ENCODE measurements at regions not wholly inside any gene's neighbourhood (a gene's known extent, or its start where the extent isn't known, plus 50 kb on each side); places are given as distances from the start of the nearest gene placed in this dataset.
A peak's percentile ranks its signal among the peaks of the same experiment; 100 is the strongest.

DNA sequence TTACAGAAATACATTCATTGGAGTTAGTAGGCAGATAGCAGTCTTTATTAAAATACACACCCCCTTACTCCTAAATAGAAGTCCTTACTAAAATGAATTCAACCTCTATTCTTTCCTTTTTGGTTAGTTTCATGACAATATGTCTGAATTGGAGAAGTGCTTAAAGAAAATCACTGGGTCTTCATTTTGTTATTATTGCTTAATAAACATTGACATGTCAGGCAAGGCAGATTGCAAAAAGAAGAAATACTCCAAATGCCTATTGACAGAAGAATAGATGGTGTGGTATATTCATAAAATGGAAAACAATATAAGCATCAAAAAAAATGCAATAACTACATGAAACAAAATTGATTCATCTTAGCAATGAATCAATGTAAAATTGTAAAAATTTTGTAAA is 135.5 kb downstream of the TMEM26 start:
- DNase-seq: no peak

DNA sequence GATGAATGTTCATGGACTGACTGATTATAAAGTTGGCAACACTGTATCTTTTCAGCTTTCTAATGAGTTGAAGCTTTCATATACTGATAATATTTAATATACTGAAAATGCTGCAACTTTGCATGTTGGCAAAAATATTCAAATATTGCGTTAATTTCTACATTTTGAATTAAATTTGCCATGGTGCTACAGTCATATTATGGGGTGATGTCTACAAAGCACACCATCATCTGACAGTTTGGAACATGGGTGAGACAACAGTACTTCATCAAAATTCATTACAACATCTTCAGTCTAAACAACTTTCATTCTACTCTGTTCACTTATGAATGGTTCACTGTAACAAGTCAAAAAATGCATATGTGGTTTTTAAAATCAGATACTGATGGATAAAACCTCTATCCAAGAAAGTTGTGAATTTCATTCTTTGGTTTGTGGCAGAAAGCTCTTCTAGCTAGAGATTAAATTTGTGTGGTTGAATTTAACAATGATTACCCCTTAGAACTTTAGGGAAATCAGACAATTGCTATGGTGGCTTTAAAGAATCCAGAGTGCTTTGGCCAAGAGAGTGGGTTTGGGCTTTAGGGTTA is 136.4 kb downstream of the TMEM26 start:
- no peak for DNase-seq

DNA sequence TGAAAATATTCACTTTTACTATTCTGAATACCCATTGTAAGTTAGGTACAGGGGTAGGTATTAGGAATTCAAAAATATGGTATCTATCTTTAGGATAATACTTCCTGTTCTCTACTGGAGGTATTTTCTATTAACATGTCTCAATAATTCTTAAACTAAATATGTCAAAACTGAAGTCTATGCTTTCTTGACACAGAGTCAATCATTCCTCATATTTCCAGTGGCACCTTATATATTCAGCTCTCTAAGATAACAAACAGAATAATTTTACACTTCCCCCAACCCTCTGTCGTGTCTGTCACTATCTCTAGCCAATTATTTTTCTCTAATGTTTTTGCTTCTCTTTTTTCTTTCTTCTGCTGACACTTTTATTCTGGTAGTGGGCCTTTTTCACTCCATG is 138.9 kb downstream of the TMEM26 start:
- DNase-seq: no peak

DNA sequence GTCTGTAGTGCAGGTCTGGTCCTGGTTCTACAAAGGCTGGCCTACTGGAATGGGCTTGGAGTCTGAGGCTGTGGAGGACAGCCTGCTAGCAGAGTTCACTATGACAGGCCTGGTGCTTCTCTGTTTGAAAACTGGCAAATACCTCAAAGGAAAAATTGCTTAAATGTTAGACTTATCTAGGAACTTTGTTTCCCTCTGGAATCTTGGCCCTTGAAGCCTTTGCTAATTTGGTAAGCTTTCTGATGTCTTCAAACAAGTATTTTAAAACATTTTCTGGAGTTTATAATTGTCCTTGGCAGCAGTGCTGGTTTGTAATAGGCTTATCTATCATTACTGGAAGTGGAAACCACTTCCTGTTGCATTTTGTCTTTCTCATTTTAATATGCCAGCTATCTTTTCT is 139.7 kb downstream of the TMEM26 start:
- no peak for DNase-seq

DNA sequence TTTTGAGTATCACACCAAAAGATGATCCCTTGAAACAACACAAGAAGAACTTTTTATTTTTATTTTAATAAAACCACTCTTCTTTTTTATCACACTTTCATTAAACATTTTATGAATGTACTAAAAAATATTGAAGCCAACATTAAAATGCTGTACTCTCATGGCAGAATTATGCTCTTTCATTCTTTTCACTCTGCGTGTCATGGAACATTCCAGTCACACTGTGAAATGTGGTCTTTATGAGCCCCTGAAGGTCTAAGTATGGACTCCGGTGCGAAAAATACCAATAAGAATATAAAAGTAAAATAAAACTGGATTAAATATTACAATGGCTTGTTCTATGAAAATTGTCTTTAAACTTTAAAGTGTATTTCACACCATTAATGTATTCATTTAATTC is 148.4 kb downstream of the TMEM26 start:
- DNase-seq: no peak

DNA sequence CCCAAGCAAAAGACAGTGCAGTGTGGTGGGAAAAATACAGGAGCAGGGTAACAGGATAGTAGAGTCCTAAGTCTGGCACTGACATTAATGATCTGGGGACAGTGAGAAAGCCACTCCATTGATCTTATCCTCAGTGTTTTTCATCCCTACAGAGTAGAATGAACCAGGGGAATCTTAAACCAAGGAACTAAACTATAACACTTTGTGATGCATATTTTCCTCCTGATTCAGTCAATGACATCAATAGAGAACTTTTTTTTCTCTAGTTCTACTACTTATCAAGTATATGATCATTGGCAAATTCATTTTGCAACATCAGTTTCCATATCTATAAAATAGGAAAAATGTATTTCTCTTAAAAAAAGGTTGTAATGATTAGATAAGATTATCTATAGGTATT is 151.1 kb downstream of the TMEM26 start:
- DNase-seq: no peak

DNA sequence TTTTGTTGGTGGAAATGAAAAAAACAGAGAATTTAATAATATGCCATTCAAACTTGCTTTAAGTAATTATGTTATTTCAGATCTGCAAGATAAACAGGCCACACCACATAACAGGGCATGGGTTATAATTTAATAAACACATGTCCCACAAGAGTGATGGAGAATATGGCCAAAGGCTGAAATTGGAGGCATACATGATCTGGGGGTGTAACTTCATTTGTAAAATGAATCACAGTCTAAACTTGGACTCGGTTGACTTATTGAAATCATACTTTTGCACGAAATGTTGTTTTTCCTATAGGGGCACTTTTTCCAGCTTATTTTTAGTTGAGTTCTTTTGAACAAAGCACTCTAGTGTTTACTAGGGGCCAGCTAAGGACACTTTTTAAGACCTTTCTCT is 151.6 kb downstream of the TMEM26 start:
- no peak for DNase-seq

DNA sequence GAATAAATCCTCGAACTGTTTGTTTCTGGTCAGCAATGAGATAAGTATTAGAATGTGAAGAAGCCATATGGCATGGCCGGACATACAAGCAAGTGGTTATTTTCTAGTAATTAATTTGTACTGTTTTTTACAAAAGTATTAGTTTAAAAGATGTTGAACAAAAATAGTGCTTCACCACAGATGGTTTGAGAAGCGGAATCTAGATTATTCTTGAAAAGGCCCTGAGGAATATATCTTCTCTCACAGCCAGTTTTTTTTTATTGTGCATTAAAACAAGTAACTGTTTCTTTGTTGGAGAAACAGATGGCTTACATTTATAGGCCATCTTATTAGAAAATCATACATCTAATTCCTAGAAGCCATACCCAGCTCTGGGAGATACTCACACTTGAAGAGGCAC is 153.3 kb downstream of the TMEM26 start:
- DNase-seq: no peak

DNA sequence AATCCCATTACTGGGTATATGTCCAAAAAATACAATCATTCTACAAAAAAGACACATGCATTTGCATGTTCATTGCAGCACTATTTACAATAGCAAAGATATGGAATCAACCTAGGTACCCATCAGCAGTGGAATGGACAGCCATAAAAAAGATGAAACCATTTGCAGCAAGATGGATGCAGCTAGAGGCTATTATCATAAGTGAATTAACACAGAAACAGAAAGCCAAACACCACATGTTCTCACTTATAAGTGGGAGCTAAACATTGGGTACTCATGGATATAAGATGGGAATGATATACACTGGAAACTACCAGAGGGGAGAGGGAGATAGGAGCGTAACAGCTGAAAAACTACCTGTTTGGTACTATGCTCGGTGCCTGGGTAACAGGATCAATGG is 154.0 kb downstream of the TMEM26 start:
- DNase-seq: no peak

DNA sequence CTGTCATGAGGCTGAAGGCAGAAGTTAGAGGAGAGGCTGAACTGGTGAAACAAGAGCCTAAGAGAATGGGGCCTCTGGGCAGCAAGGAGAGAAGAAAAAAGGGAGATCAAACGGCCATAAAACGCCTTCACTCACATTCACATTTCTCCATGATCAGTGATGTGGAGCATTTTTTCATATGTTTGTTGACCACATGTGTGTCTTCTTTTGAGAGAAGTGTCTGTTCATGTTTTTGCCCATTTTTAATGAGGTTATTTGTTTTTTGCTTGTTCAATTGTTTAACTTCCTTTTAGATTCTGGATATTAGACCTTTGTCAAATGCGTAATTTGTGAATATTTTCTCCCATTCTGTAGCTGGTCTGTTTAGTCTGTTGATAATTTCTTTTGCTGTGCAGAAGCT is 155.0 kb downstream of the TMEM26 start:
- no peak for DNase-seq

DNA sequence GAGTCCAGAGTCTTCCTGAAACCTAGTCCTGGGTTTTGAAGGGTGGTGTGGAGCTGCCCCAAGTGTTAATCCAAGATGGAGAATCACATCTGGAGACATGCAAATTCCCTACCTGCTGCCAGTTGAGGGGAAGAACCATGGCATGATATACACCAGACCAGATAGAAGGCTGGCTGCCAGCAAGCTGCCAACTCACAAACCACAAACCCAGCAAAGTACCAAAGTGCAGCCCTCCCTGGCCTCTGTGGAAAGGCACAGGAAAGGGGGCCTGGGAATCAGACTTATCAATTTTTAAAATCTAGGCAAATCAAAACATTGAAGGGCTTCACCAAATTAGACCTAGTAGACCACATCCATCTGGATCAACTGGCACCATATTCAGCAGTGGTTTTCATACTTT is 157.0 kb downstream of the TMEM26 start:
- no peak for DNase-seq

DNA sequence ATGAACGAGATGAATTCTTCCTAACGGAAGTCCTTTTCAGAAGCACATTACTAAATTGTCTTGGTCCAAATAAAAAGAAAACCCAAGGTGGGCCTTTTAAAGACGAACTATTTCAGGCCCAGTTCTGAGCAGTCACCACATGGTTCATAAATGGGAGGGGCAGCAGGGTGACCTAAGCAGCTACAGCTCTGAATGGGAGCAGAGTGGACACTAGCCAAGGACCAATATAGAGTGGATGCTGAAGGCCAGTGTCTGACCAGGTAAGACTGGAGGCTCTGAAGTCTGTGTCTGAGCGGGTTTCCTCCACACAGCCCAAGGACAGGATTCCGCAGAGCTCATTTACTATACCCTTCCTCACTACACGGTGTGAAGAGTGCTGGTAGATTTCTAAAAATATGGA is 159.1 kb downstream of the TMEM26 start:
- DNase-seq: no peak

DNA sequence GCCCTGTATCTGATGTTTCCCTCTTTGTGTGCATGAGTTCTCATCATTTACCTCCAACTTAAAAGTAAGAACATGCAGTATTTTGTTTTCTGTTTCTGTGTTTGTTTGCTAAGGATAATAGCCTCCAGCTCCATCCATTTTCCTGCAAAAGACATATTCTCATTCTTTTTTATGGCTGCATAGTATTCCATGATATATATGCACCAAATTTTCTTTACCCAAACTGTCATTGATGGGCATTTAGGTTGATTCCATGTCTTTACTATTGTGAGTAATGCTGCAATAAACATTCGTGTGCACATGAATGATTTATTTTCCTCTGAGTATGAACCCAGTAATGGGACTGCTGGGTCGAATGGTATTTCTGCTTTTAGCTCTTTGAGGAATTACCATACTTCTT is 163.4 kb downstream of the TMEM26 start:
- DNase-seq: no peak

DNA sequence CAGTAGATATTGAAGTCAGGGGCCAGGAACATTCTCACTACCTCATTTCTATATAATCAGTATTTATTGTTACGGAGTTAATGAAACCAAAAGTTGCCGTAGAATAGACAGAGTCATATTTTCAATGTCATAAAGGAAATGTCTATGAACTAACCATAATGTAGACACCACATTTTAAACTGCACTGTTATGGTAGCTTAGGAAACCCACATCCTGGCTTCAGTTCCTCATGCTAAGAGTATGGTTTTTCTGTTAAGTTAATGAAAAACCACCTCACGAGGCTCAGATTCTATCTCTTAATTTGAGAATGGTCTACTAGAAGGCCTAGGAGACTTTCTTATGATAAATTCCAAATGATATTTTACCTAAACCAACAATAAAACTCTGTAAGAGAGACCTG is 166.5 kb downstream of the TMEM26 start:
- no peak for DNase-seq

DNA sequence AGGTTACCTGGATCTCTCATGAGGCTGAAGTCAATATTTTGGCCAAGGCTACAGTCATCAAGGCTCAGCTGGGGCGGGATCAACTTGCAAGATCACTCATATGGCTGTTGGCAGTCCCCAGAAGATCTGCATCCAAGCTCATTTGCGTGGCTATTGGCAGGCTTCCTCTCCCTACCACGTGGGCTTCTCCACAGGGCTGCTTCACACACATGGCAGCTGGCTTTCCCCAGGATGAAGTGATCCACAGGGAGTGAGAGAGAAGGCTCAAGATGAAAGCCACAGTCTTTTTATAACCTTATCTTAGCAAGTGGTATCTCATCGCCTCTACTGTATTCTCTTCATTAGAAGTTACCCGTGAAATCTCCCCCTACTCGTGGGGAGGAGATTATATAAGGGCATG is 167.4 kb downstream of the TMEM26 start:
- DNase-seq: no peak

DNA sequence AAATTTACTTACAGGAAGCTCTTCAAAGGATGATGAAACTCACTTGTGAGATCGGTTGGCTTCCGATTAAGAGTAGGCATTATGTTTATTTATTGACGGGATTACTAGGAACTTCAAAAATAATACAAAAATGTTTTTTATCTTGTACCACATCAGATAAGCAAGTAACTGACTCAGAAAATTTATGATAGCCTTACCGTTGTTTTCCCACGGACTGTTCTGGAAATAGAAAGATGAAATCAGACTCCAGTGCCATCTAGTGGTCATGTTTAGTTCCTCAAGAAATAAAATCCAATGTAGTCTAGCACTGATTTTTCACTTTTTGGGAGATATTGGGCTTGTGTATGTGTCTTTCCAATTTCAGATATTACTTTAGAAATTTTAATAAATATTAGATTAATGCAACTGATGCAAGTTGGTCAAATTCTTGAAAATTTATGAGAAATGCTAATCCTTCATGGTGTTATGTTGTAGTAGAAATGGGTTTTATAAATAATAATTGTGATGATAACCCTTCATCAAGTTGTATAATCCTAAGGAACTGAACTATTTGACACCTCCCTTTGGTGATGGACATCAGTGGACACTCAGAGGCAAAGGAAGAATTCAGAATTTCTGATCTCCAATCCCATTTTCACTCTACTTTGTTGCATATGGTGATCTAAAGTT is 168.8 kb downstream of the TMEM26 start:
- peak; percentile 64 for DNase-seq

DNA sequence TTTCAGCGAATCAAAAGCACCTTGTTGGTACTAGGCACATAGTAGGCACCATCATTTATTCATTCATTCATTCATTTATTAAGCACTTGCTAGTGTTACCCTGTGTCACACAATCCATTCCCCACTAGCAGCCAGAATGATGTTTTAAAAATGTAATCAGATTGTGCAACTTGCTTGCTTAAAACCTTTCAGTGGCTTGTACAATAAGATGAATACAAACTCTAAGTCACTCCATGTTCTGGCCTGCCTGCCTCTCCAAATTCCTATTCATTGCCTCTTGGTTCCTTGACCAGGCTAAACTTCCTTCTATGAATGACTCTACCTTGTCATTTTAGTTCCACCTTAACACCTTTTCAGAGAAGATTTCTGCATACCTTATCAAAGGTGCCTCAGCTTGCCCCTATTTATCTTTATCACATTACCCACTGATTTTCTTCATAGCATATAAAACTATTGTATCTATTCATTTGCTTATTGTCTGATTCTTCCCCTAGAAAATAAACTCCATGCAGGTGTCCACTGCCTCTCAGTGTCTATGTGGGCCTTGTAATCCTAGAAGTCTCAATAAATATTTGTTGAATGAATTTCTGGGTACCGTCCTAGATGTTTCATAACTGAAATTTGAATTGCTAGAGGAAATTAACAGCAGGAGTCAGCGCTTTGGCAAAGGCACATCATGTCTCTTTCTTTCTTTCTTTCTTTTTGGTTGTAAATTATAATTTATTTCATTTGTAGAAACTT is 169.5 kb downstream of the TMEM26 start:
- DNase-seq: no peak

DNA sequence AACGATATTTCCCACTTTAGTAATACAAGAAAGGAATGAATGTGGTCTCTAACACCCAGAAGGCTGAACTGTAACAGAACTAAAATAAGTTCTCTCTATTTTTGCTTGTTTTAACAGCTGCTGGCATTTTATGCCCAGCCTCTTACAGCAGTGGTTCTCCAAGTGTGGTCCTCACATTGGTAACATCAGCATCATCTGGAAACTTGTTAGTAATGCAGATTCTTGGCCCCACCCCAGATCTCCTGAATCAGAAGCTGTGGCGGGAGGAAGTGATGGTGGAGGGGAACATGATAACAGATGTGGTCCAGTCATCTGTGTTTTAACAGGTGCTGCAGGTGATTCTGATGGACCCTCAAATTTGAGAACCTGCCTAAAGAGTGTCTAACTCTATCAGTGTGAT is 170.1 kb downstream of the TMEM26 start:
- no peak for DNase-seq

DNA sequence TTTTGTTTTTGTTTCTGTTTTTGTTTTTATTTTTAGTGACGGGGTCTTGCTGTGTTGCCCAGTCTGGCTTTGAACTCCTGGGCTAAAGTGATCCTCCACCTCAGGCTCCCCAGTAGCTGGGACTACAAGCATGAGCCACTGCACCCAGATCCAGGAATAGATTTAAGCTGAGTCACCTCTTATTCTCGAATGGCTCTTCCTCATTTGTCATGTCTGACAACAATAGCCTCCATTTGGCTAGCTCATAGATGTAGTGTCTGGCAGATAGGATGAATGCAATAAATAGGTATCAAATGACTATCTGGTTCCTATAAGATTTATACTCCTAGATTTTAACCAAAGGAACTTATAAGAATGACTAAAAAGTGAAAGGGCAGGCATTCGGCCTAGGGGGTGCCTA is 172.9 kb downstream of the TMEM26 start:
- no peak for DNase-seq

DNA sequence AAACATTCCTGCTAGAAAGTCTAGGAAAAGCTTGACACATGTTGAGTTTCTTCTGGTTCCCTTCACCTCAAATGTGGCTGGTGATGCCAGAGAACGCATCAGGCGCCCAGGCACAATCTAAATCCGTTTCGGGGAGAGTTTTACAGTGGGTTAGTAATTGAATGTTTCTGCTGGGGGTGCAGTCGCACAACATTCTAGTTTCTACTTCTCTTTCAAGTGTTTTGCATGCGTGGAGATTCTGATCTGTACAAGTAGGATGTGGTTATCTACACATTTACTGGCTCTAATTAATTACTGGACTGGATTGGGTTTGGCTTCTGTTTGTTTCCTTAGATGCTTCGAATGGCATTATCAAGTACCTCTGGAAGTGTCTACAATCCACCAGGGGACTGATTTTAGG is 173.8 kb downstream of the TMEM26 start:
- DNase-seq: no peak

DNA sequence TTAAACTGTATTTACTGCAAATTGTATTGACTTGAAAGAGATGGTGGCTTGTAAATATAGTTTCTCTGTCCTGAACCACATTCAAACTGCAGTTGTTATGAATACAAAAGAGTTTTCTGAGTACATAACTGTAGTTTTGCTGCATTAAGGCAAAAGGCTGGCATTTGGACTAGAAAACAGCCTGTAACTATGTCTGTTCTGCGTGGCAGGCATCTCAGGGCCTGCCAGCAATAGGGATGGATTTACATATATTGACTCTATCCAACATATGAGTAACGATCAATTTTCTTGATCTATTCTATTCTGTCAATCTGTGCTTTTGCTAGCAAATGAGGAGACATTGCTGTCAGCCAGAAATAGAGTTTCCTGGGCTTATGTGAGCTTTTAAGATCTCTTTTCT is 174.6 kb downstream of the TMEM26 start:
- no peak for DNase-seq

DNA sequence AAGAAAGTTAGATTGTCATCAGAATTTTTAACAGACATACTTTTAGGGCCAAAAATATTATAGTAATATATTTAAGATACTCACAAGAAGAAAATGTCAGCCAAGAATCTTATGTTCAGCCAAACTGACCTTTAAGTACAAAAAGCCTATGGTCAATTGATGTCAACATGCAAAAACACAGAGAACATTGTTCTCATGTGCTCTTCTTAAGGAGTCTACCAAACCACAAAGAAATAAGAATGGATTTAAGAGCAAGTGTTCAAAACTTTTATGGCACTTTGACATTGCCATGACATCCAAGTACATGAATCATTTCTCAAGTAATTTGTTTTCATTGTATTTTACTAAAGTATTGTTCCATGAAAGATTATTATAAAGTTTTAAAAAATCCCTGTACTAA is 180.4 kb downstream of the TMEM26 start:
- no peak for DNase-seq

DNA sequence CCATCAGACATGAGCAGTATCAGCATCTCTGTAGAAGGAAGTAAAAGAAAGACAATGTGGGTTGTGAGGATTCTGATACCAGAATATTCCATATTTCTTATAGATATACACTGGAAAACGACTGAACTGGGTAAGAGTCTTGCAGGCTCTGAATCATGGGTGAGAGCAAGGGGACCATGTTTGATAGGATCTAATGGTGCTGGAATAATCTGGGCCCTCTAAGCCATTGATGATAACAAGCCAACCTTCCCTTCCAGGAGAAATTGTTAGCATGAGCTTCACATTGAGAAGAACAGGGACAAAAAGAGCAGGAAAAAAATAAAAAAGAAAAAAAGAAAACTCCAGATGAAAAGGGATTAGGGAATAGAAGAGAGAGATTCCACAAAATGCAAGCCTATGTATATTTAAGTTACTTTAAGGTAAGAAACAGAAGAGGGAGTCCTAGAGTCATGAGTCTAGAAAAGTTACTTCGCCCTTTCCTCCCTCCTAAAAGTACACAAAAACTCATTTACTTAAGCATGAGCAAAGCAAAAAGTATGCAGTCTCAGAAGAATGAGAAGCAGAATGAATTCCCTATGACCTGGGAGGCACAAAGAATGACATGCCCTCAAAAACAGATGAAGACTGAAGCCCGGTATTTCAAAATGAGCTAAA is 181.9 kb downstream of the TMEM26 start:
- DNase-seq: no peak

DNA sequence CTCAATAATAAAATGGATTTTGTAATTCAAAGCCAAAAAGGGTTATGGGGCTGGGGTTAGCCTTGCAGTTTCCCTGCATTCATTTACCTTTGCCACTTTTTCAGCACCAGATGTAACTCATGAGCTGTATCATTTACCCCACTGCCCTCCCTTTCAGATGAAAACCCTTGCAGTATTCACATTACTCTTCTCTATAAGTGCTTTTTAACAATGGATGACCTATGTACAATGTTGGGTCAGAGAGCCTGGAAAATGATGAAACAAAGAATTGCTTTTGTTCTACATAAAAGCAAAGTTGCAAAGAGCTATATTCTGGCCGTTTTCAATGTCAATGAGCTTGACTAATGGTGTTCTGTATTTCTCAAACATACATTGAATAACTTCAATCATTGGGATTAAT is 189.7 kb downstream of the TMEM26 start:
- DNase-seq: no peak

Measured in NCI-H1436 (cell line).